ENCODE measurements at regions not wholly inside any gene's neighbourhood (a gene's known extent, or its start where the extent isn't known, plus 50 kb on each side); places are given as distances from the start of the nearest gene placed in this dataset.

GRCh38 chr15:45958924-45959323 lies 324.1 kb downstream of the SQOR start:
- TF ChIP-seq, protein P1, sequence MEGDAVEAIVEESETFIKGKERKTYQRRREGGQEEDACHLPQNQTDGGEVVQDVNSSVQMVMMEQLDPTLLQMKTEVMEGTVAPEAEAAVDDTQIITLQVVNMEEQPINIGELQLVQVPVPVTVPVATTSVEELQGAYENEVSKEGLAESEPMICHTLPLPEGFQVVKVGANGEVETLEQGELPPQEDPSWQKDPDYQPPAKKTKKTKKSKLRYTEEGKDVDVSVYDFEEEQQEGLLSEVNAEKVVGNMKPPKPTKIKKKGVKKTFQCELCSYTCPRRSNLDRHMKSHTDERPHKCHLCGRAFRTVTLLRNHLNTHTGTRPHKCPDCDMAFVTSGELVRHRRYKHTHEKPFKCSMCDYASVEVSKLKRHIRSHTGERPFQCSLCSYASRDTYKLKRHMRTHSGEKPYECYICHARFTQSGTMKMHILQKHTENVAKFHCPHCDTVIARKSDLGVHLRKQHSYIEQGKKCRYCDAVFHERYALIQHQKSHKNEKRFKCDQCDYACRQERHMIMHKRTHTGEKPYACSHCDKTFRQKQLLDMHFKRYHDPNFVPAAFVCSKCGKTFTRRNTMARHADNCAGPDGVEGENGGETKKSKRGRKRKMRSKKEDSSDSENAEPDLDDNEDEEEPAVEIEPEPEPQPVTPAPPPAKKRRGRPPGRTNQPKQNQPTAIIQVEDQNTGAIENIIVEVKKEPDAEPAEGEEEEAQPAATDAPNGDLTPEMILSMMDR (IDR thresholded peaks at IDR 0.05) = no peak
- TF ChIP-seq POLR2A (IDR thresholded peaks at IDR 0.05) = no peak
- Histone ChIP-seq H3K9me3 (no peaks in the 10 kb centered on the region), H3K27ac (no peak overlapping the region), H3K4me3 (no peak overlapping the region), H3K4me1 (no peaks in the 10 kb centered on the region), H3K27me3 (no peaks in the 10 kb centered on the region), H3K36me3 (no peaks in the 10 kb centered on the region)
- DNase-seq = no peak
- intact Hi-C loops (cut with DNase I; ENCODE audit: low total_unique reads) = no loop called here

GRCh38 chr15:45962733-45963132 lies 327.9 kb downstream of the SQOR start:
- Histone ChIP-seq H3K27me3 (no peaks in the 10 kb centered on the region), H3K4me1 (no peaks in the 10 kb centered on the region), H3K9me3 (no peaks in the 10 kb centered on the region), H3K36me3 (no peaks in the 10 kb centered on the region), H3K4me3 (no peak overlapping the region), H3K27ac (no peak overlapping the region)
- TF ChIP-seq, protein P1 (IDR thresholded peaks at IDR 0.05) = no peak
- no peak for TF ChIP-seq POLR2A (IDR thresholded peaks at IDR 0.05)
- intact Hi-C loops (cut with DNase I; ENCODE audit: low total_unique reads) = no loop called here
- DNase-seq = no peak

- H3K27me3 ChIP-seq = no peaks in the 10 kb centered on the region
- no peaks in the 10 kb centered on the region for H3K9me3 ChIP-seq
- no peaks in the 10 kb centered on the region for H3K36me3 ChIP-seq
- intact Hi-C loops (cut with DNase I; ENCODE audit: low total_unique reads) = no loop called here
- H3K4me3 ChIP-seq = no peak overlapping the region
- no peak overlapping the region for H3K27ac ChIP-seq
- no peak for TF ChIP-seq POLR2A (IDR thresholded peaks at IDR 0.05)
- no peaks in the 10 kb centered on the region for H3K4me1 ChIP-seq
- no peak for DNase-seq
Observed at GRCh38 chr15:45970542-45970941, 335.7 kb downstream of the SQOR start.

DNA sequence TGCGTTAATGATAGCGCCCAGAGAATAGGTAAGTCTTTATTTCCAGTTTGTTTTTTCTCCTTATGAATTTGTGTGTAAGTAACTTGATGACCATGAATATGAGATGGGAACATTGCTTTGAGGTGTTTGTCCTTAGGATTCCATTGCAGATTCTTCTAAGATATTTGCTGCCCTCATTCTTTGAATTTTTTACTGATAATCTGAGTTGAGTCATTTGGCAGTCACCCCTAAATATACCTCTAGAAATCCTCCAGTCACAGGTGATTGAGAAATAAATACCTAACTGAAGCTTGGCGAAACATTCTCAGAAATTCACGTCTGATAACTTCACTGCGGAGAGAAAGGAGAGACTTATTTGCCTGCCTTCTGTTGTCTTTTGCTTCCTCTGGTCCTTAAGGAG lies 345.5 kb downstream of the SQOR start:
- intact Hi-C loops (cut with DNase I; ENCODE audit: low total_unique reads) = no loop called here
- Histone ChIP-seq H3K27ac (no peak overlapping the region), H3K4me3 (no peak overlapping the region), H3K9me3 (no peaks in the 10 kb centered on the region), H3K27me3 (no peaks in the 10 kb centered on the region), H3K4me1 (no peaks in the 10 kb centered on the region), H3K36me3 (no peaks in the 10 kb centered on the region)
- TF ChIP-seq, protein P1 (IDR thresholded peaks at IDR 0.05) = no peak
- TF ChIP-seq POLR2A (IDR thresholded peaks at IDR 0.05) = no peak
- DNase-seq = no peak

GRCh38 chr15:45981625-45982024 lies 346.8 kb downstream of the SQOR start:
- intact Hi-C loops (cut with DNase I; ENCODE audit: low total_unique reads) = no loop called here
- Histone ChIP-seq H3K9me3 (no peaks in the 10 kb centered on the region), H3K36me3 (no peaks in the 10 kb centered on the region), H3K4me1 (no peaks in the 10 kb centered on the region), H3K4me3 (no peak overlapping the region), H3K27me3 (no peaks in the 10 kb centered on the region), H3K27ac (no peak overlapping the region)
- no peak for DNase-seq
- TF ChIP-seq POLR2A (IDR thresholded peaks at IDR 0.05) = no peak
- TF ChIP-seq, protein P1 (IDR thresholded peaks at IDR 0.05) = no peak

- Histone ChIP-seq H3K4me1 (no peaks in the 10 kb centered on the region), H3K27me3 (no peaks in the 10 kb centered on the region), H3K9me3 (no peaks in the 10 kb centered on the region), H3K36me3 (no peaks in the 10 kb centered on the region), H3K4me3 (no peak overlapping the region), H3K27ac (no peak overlapping the region)
- TF ChIP-seq, protein P1 (IDR thresholded peaks at IDR 0.05) = no peak
- TF ChIP-seq POLR2A (IDR thresholded peaks at IDR 0.05) = no peak
- intact Hi-C loops (cut with DNase I; ENCODE audit: low total_unique reads) = no loop called here
- no peak for DNase-seq
Observed at GRCh38 chr15:45991863-45992262, 357.0 kb downstream of the SQOR start.

Data from uterus (tissue), 3 donors.